ENCODE measurements at regions not wholly inside any gene's neighbourhood (a gene's known extent, or its start where the extent isn't known, plus 50 kb on each side); places are given as distances from the start of the nearest gene placed in this dataset.
"Not testable (repeated sequence)": the region's sequence is repeated elsewhere in the genome, so short reads cannot be mapped to it uniquely, and the experiment has no call there.

GRCh38 chr19:28310829-28311228 lies 902.1 kb downstream of the UQCRFS1 start:
- TF ChIP-seq CTCF (IDR thresholded peaks at IDR 0.05; ENCODE audit: extremely low read depth in 1 of 2, insufficient read depth in 1 of 2, low read depth in 1 of 2, low read length in 2 of 2); MAX (IDR thresholded peaks at IDR 0.05; ENCODE audit: insufficient read depth, insufficient read length); POLR2A (IDR thresholded peaks at IDR 0.05; ENCODE audit: low read depth, low read length); FOS (IDR thresholded peaks at IDR 0.05; ENCODE audit: borderline replicate concordance, insufficient read depth, low read length); POLR2AphosphoS5 (IDR thresholded peaks at IDR 0.05; ENCODE audit: insufficient read depth, low read depth, low read length); EZH2 (IDR thresholded peaks at IDR 0.05; ENCODE audit: borderline replicate concordance, low read depth, low read length, severe bottlenecking): not testable (repeated sequence)

Data from endothelial cell of umbilical vein (primary cell).